HG03097 (cell line): ENCODE measurements at regions not wholly inside any gene's neighbourhood (a gene's known extent, or its start where the extent isn't known, plus 50 kb on each side); places are given as distances from the start of the nearest gene placed in this dataset.
"Not testable (repeated sequence)": the region's sequence is repeated elsewhere in the genome, so short reads cannot be mapped to it uniquely, and the experiment has no call there.

ENCODE experiments used
- ATAC-seq: cut with Tn5 transposase; IDR thresholded peaks from one replicate; pipeline ENCODE4 v1.9.1; 2021; ENCODE audit not compliant: unreplicated experiment, low FRiP score

DNA sequence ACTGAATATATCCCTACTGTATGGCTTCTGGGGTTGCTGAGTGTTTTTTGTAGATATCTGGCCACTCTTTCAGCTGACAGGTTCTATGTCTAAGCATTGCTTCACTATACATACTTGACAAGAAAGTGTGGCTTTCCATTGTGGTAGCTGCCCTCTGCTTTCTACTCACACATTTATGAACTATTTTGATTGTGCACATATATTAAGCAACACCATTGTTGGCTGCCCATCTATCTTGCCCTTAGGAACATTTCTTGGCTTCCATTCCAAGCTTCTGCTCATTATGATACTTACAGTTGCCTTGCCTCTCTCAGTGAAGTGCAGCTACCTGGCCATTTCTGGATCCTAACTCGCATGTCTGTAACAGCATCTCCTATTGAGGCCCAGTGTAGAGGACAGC is 153.6 kb upstream of the MOCS2 start:
- no peak for ATAC-seq

DNA sequence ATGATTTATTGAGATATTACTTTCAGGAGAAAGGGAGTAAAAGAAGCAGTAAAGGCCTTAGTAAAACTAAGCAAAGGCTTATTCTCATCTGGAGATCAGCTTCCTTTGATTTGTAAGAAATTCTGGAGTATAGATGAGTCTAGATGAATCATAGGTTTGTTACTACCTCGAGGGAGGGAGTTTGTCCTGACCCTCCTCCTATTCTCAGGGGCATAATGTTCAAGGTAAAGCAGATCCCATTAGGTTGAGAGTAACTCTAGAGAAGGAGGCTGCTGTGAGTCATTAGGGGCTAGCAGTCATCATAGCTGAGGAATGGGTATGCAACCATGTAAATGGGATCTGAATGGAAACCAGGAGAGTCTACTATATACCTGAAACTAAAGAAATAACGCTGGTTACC is 155.5 kb upstream of the MOCS2 start:
- no peak for ATAC-seq

DNA sequence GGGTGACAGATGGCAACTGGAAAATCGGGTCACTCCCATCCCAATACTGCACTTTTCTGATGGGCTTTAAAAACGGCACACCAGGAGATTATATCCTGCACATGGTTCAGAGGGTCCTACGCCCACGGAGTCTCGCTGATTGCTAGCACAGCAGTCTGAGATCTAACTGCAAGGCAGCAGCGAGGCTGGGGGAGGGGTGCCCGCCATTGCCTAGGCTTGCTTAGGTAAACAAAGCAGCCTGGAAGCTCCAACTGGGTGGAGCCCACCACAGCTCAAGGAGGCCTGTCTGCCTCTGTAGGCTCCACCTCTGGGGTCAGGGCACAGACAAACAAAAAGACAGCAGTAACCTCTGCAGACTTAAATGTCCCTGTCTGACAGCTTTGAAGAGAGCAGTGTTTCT is 158.7 kb upstream of the MOCS2 start:
- not testable (repeated sequence) for ATAC-seq

DNA sequence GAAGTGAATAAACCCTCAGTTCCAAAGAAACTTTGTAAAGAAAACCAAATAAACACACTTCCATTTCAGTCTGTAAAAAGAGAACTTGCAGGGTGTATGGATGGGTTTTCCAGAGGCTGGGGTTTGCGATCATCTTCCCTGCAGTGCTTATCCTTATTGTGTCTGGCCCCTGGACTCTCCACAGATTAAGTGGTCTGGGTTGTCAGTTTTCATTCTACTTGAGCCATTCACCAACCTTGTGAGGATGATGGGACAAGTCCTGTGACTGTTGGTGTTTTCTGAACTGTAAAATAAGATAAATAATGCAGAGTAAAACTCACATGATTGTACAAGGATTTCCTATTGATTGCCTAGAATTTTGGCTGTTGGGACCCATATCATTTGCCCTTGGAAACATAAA is 166.1 kb upstream of the MOCS2 start:
- no peak for ATAC-seq

DNA sequence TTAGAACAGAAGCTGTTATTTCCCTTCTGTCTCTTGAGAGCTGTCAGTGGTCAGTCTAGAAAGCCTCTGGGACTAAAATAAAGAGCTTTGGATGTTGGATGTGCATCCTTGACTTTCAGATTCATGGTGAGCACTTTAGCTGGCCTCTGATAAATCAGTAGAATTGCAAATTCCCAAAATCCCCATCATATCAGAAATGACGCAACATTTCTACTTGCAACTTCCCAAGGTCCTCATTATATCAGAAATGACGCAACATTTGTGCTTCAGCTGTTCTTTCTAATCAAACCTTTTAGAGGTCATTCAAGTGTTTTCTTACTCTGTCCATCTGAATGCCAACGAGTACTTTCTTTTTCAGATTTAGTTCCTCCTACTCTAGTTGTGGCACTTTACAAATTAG is 167.3 kb upstream of the MOCS2 start:
- ATAC-seq: no peak

DNA sequence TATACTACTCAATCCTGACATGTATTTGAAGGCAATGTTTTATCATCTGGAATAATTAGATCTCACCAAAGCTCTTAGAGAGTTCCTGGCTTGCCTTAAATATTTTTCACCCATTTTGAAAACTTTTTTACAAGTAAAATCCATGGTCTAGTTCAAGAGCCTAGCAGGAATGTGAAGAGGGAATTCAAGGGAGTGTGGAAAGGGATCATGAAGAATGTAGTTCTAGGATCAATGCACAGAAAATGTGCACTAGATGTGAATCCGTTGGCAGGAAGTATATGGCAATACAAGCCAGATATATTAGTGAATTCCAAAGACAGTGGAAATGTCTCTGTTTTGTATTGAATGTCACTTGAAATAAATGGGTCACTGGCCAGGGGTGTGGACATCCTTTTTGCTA is 167.9 kb upstream of the MOCS2 start:
- ATAC-seq: no peak

DNA sequence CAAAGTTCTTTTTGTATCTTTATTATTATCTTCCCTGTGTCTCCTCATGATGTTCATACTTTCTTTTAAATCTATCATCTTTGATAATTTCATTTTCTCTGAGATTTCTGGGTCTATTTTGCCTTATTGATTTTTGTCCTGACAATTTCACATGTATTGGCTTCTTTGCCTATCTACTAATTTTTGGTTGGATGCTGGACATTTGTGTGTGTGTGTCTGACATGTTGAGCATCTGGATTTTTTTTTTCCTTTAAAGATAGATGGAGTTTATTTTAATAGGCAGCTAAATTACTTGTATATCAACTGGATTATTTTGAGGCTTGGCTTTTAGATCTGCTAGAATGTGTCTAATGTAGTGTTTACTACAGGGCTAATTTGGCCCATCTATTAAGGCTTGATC is 178.0 kb upstream of the MOCS2 start:
- ATAC-seq: no peak

DNA sequence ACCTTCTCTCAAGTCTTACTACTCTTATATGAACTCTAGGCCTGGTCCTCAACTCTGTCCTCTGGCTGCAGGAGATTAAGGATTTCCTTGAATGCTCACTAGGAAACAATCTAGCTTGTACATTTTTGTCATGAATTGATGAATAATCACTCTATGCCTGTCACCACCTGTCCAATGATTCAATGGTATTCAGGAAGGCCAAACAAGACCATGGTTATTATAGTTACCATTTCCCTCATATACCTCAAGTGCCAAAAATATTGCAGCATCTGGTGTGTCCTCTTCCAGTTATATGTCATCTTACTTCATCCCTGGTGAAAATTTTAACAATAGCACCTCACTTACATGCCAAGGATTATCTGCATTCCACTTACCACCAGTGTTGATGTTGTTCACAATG is 179.0 kb upstream of the MOCS2 start:
- ATAC-seq: no peak

DNA sequence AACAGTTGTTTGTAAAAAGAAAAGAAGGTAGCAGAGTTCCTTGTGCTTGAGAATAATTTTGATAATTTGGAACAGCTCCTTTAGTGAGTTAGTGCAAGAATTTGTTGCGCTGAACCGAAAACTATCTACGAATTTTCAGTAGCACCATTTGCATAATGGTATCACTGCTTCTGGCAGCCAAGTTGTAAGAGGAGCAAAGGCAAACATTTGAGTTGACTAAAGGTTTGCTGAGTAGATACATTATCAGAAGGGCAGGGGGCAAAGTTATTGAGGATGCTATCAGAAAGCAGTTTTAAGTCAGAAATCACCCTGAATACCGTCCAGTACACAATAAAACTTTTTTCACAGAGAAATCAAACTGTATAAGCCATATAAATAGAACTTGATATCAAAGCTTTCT is 181.5 kb upstream of the MOCS2 start:
- no peak for ATAC-seq

DNA sequence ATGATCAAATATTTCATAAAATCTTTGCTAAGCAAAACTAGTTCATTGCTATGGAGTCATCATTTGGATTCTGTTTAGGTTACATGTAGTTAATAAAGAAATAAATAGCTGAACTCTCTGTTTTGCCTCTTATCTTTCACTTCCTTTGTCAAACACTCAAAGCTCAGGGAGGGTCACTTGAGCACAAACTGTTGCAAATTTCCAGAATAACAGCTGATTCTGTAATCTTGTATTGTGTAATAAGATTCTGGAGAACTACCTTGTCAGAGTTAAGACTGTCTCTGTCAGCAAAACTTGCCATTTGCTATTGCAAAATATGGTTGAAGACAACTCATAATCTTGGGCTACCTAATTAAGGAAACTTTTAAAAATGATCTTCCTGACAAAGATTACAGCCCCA is 182.0 kb upstream of the MOCS2 start:
- ATAC-seq: no peak

DNA sequence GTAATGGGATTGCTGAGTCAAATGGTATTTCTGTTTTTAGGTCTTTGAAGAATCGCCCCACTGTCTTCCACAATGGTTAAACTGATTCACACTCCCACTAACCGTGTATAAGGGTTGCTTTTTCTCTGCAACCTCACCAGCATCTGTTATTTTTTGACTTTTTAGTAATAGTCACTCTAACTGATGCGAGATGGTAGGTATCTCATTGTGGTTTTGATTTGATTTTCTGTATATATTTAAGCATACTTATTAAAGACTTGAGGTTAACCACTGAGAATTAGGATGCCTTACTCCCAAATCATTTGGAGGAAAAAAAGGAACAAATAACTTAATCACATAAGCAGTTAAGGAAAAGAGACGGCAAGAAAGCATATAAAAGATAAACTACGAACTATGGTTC is 181.6 kb upstream of the FST start:
- no peak for ATAC-seq

DNA sequence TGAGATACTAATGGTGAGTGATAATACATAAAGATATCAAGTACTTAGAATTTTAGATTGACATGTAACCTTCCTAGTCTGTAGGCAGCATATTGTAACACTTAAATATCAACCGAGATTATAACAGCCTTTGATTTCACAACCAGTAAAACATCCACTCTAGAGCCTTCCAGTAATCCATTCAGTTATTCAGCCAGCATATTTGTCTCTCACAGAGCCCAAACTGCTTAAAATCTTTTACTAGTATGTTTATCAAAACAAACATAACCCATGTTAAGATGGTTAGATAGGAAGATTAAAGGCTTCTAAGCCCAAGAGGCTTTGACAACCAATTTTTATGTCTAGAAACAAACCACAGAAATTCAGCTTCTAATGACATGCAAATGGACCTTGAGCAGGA is 177.9 kb upstream of the FST start:
- no peak for ATAC-seq

DNA sequence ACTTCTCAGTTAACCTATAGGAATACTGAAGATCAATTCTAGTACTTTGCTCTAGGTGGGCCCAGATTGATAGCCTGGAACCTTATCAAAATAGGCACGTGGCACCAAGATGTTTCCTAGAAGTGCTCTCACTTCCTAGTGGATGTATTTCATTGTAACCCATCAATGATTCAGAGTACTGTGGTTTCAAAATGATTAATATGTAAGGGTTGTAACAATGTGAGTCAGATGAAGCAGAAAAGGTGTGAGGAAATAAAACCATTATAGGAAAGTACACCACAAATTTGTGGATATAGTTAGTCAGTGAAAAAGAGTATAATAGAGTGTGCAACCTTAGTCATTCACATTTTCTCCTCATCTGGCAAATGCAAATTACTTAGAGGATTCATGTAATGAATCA is 177.3 kb upstream of the FST start:
- ATAC-seq: no peak

DNA sequence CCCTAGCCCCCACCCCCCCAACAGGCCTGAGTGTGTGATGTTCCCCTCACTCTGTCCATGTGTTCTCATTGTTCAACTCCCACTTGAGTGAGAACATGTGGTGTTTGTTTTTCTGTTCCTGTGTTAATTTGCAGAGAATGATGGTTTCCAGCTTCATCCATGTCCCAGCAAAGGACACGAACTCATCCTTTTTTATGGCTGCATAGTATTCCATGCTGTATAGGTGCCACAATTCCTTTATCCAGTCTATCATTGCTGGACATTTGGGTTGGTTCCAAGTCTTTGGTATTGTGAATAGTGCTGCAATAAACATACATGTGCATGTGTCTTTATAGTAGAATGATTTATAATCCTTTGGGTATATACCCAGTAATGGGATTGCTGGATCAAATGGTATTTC is 175.1 kb upstream of the FST start:
- ATAC-seq: not testable (repeated sequence)

DNA sequence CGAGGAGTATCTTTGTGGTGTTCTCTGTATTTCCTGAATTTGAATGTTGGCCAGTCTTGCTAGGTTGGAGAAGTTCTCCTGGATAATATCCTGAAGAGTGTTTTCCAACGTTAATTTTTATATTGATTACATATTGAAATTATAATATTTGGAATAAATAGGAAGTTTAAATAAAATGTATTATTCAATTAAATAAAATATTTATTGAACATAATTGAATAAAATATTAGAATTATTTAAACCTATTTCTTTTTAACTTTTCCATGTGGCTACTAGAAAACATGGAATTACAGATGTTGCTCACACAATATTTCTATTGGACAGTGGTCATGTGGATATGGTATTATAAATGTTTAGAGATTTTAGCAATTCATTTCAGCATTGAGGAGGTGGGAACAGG is 170.8 kb upstream of the FST start:
- no peak for ATAC-seq

DNA sequence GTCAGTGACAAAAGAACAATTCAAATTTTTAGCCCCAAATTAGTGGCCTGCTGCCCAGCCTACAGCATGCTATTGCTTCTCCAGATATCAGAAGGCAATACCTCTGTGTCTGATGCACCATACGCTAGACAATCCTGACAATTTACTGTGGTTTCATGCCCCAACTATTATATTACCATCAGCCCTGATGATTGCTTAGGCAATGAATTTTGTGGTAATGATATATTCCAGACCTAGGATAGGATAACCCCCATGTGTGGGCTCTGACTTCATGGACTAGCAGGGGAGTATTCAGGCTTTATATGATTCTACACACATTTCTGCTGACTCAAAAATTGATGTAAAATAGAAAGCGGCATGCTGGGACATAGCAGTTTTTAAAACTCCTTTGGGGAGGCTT is 168.7 kb upstream of the FST start:
- no peak for ATAC-seq

DNA sequence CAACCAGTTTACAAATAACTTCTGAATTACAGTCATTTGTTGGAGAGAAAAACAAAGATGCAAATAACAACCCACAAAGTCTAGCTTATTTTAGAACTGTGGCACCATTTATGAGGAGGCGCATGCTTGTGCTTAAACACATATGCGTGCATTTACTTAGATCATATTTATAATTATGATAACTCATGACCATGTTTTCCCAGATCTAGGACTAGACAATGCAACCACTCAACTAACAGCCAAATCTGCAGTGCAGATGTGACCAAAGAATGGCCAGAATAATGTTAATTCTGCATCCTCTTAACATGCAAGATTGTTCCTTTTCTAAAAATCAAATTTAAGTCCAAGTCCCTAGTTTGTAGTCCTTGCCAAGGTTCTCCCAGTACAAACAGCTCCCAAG is 167.3 kb upstream of the FST start:
- no peak for ATAC-seq

DNA sequence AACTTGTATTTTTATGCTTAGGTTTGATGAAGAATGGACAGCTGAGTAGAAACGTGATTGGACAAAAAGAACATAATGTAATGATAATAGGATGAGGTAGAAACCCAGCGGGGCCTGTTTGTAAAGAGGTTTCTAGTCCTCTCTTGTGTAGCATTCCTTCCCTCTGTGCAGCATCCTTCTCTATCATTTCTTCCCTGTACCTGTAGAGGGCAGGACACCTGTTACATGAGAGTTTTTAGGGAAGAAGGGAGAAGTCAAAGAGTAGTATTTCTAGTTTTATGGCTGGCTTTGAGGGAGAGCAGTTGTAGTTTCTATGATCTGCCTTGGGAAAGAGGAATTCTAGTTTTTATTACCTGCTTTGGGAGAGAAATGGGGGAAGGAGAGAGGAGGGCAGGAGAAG is 162.1 kb upstream of the FST start:
- no peak for ATAC-seq

DNA sequence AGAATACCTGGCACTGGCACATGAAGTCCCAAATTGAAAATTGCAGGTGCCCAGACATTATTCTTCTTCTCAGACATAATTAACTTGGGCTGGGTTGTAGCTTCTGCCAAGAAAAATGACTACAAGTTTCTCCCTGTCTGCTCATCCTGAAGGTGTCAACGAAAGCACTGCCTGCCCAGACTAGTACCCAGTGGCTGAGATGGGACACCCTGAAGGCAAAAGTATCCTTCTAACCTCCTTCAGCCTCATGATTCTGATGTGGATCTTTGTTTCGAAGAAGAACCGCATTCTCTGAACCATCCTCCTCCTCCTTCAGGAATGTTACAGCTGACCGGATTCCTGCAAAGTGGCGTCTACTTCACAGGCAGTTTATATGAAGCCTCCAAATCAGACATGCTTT is 161.1 kb upstream of the FST start:
- ATAC-seq: no peak

DNA sequence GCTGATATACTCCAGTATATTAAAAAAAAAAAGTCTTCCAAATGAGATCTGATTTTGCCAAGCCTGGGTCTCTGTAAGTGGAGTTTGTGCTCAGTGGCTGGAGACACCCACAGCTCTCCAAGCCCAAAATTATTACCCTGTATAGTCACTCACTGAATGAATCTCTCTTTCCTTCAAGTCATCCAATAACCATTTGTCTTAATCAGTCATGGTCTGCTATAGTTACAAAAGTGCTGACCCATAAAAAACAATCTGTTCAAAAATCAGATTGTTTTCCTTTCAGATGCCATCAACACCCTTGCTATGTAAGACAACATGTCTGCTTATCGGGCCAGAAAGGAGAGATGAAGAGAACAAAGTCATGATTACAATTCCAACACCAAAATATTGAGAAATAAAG is 159.4 kb upstream of the FST start:
- no peak for ATAC-seq

DNA sequence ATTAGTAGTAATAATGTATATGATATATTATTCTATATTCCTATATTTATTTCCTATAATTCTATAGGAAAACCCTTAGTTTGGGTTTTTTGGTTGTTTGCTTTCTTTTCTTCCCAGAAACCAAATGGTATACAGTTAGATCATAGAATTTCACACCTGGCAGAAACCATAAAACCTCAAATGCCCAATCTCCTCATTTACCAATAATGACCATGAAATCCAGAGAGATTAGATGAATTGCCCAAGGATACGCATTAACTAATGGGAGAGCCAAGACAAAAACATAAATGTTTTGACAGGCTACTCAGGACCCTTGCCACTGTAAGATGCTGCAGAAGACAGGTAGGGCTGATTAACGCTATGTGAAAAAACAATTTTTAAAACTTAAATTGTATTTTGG is 158.7 kb upstream of the FST start:
- no peak for ATAC-seq

DNA sequence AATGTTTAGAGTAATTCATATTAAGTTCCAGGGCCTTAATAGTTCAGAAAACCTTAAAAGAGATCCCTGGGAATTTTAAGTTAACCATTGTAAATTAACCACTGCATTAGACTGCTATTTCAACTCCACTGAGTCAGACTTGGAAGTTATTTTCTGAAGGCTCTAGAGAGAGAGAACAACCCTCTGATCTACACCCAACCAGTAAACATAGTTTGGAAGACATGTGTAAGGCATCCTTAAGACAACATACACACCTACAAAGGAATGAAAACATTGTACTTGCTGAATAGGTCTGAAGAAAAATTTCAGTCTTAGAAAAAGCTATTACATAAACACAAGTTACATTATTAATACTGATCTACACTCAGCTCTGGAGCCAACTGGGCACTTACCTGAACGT is 158.2 kb upstream of the FST start:
- no peak for ATAC-seq

DNA sequence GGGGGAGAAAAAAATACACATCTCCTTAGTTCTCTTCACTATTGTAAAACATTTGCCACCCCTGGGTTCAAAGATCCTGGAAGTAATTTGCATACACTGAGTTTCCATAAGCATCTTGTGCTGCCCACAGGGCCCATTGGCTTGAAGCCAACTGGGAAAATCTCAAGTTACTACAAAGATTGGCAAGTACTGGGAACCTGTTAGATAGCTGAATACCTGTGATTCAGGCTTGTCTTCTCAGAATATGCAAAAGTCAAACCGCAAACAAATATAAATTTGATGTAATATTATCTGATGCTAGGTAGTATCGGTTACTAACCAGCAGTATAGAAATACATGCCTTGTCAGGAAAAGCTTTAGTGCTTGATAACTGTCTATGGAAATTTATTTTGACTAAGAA is 156.9 kb upstream of the FST start:
- ATAC-seq: peak; percentile 22
